HG03039 (cell line): ENCODE measurements at regions not wholly inside any gene's neighbourhood (a gene's known extent, or its start where the extent isn't known, plus 50 kb on each side); places are given as distances from the start of the nearest gene placed in this dataset.

Experiments
- ATAC-seq: cut with Tn5 transposase; IDR thresholded peaks from one replicate; pipeline ENCODE4 v1.9.1; 2021; ENCODE audit warnings: mild to moderate bottlenecking, moderate library complexity; ENCODE audit not compliant: unreplicated experiment

GRCh38 chr7:25828468-25828867 is 323.5 kb upstream of the NFE2L3 start:
- ATAC-seq: no peak

- ATAC-seq: no peak
Observed at GRCh38 chr7:25829663-25830062, 322.3 kb upstream of the NFE2L3 start.

GRCh38 chr7:25830215-25830614 is 321.8 kb upstream of the NFE2L3 start:
- no peak for ATAC-seq

DNA sequence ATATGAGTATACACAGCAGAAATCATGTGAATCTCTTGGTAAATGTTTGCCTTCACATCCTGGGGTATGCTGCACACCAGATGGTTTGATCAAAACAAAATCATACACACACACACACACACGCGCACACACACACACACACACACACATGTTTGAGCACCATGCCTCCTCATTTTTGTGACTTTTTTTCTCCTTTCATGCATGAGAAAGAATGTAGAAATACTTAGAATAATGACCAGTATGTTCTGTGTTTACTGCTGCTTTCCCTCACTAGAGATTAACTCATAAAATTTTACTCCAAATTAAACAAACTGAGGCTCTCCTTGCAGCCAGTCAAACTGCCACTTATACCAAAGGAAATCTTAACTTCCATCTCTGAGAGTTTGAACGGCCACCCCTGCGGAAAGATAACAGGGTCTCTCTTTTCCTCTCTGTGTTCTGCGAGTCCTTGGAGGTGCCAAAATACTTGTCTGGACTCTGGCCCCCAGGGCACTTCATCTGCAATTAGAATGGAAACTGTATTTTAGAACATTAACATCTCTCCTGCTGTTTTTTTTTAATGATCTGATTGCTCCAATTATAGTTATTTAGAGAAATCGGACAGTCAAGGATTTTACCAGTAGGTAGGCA is 320.8 kb upstream of the NFE2L3 start:
- ATAC-seq: no peak

DNA sequence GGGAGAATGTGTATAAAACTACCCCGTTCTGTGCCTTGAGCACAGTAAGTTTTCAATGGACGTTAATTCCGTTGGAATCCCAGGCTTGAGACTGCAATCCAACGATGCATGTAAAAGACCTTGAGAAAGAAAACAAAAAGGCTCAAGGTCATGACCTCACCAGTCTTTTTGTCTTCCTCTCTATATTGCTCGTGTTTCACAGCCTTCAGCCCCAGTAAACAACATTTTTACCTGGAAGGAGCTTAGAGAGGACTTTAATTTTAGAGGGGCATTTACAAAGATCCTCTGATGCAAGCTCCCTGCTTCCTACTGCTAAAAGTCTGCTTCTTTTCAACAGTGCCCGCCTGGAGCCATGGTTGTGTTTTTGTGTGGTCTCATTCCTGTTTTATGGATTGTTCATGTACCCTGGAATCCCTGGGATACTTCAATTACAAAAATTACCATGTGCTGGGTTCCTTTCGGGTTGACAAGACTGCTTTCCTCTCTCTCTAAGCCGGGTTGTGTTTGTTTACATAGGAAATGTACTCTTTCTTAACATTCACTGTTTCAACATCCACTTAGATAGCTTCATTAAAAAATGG is 320.1 kb upstream of the NFE2L3 start:
- ATAC-seq: no peak

DNA sequence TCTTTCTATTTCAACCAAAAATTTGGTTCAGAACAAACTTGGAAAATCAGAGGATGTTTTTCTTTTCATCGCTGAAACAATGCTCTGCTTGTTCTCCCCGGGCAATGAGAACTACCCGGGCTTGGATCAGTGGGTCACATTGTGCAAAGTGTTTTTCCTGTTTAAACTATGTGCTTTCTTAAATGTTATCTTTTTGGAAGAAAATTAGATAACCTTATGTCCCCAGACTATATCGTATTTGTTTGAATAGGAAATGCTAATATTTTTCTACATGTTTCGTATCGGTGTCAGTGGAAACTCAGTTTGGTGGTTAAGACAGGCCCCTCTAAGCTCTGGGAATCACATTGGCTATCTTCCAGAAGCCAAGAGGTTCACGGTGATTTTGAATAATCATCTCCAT is 319.5 kb upstream of the NFE2L3 start:
- ATAC-seq: no peak

DNA sequence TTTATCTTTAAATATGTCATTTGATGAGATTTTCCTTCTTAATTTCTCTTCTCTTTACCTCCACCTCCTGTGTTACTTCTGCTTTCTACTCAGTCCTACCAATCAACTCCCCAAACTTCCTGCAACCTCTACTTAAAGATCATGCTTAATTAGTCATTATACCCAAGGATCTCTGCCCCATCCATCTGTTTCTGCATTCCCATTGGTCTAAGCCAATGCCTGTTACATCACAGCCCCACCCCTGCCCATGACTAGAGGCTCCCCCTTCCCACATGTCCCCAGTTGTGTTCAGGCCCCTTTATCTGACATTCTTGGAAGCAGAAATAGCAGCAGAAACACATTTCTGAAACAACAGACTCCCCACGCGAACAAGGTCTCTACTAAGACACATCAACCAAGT is 319.1 kb upstream of the NFE2L3 start:
- no peak for ATAC-seq

DNA sequence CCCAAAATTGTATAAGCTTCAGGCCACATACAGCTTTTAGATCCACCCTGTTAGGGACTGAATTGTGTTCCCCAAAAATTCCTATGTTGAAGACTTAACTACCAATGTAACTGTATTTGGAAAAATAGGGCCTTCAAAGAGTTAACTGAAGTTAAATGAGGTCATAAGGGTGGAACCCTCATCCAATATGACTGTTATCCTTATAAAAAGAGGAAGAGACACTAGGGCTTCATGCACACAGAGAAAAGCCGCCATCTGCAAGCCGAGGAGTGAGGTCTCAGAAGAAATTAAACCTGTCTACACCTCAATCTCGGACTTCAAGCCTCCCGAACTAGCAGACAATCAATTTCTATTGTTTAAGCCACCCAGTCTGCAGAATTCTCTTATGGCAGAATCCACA is 317.9 kb upstream of the NFE2L3 start:
- no peak for ATAC-seq

GRCh38 chr7:25835197-25835596 is 316.8 kb upstream of the NFE2L3 start:
- no peak for ATAC-seq

DNA sequence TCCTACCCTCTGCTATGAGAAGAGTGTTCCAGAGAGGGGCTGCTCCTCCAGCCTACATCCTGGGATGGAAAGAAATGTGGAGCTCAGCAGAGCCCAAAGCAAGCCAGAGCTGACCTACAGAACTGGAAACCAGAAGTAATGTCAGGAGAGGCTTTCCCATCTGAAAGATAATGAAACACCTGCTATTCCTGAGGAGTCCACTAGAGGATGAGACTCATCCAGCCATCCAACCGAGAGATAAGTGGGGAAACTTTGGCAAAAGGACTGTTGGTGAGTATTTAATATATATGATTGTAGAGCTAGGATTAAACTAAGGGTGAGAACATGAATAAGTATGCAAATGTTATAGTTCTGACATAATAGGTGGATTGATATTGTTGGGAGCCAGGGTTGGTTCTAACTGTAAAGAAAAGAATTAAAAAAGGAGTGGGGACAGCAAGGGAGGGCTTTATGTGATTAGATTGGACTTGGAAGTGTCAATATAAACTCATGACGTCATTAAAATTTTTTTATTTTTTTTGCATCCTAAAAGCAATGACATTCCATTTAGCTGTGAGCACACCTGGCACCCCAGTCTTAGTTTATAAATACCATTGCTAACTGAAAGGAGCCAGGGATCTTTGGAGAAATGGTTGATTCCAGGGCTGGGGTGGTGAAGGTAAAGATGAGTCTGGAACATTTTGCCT is 312.8 kb upstream of the NFE2L3 start:
- no peak for ATAC-seq

DNA sequence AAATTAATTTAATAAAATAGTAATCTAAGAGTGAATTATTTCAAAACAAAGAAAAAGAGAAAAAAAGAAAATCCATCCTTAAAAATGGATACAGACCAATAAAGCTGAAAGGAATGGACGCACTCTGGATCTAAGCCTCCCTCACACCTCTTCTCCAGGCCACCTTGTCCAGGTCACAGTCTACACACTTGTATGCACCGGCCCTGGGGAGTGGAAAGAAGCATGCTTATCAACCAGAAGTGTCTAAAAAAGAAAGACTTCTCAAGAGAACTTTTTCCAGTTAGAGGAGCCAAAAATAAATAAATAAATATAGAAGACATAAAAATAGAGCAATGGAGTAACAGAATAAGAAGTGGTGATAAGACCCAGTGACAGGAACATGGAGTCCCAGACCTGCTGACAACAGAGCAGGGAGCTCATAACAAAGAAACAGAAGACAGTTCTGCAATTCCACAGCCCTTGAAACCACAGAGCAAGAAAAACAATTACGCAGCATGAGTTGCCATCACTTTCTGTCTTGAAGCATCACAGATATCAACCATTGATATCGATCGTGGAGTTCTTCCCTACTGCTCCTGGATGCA is 311.7 kb upstream of the NFE2L3 start:
- no peak for ATAC-seq

- no peak for ATAC-seq
Observed at GRCh38 chr7:25841575-25841974, 310.4 kb upstream of the NFE2L3 start.

DNA sequence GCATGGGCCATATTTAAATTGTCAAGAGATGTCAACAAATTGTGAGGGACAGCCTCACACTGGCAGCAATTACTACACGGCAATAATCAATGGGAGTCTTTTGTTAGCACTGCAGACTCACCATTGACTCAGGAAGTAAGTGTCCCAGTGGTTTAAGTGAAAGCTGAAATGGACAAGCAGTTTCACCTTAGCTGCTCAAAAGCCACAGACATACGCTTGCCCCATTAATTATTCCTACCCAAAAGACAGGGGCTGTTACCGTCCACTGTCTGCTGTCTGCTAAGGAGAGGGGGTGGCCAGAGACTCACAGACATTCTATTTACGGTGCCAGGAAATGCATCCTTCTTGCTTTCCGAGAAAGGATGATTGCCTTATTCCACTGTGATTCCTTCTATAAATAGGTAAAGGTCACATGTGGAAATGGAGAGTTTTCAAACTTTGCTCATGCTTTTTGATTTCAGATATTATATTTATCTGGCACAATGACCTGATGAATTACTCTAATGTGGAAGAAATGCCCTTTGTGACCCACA is 309.7 kb upstream of the NFE2L3 start:
- no peak for ATAC-seq

GRCh38 chr7:25843467-25843866 is 308.5 kb upstream of the NFE2L3 start:
- no peak for ATAC-seq

DNA sequence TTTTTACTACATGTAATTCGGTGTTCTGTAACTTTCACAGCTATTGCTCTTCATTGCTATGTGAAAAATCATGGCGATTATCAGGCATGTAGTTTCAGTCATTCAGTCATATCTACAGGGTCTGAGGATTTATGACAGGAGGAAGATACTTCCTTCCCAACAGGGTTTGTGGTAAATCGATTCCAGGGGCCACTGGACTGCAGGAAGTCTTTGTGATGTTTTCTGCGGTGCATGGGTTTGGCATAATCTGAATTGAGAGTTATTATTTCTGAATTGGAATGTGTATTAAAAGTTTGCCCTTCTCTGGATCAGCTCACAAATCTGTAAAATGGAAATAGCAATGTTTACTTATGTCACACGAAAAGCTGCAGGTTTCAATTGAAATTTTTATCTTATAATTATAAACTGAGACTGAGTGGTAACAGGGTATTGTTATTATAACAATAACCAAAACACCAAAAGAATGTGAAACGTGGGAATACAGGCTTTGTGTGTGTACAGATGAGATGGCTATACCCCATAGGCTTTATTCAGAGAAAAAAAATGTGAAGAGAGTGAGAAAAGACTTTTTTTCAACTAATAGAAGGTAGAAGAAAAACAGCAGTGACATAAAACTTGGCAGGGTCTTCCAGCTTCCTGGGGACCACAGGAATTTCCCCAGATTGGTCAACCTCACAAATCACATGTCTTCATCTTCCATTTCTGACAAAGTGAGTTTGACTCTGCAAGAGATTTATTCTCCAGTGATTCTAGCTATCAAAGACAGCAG is 307.7 kb upstream of the NFE2L3 start:
- no peak for ATAC-seq

GRCh38 chr7:25845464-25845863 is 306.5 kb upstream of the NFE2L3 start:
- no peak for ATAC-seq

- no peak for ATAC-seq
Observed at GRCh38 chr7:25846722-25847121, 305.3 kb upstream of the NFE2L3 start.

- ATAC-seq: no peak
Observed at GRCh38 chr7:25847336-25848070, 304.5 kb upstream of the NFE2L3 start.

DNA sequence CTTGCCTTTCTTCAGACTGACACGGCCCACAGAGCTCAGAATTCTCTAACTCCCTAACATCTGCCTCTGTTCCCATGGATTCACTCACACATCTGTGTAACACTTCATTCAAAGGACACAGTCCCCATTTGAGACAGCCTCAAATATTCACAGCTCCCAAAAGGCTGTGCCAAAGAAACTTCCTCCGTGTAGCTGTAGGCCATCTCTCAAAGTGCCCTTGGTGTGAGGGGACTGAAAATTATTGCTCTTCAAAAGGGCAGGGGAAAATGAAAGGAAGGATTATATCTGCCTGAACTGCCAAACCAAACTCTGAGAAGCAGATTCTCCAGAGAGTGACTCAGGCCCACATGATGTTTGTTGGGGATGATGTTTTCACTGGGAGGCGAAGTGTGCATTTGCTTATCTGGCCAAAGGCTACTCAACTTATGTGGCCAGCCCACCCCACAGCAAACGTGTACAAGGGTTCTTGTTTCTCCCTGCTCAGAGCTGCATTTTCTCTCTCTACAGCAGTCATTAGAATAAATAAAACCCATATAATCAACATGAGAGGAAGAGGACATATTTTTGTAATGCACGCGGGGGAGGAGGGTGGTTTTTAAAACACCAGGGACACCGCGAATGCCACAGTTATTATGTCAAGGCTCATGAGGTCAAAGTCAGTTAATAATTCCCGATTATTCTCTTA is 302.4 kb upstream of the NFE2L3 start:
- ATAC-seq: no peak

DNA sequence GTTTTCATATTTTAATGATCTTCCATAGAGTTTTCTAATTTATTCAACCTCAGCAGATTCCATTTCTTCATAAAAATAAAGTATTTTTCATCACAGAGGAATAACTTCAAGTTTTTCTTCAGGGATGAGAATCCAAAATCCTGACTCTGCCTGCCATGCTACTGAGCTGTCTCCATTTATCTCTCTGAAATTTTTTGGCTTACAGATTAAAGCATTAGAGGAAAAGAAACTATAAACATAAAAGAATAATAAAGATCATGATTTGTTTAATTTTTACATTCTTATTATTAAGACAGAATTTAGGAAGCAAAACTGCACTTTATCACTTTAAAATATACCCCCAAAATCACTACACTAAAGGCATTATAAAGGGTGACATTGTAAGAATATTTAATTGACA is 301.8 kb upstream of the NFE2L3 start:
- ATAC-seq: no peak
